Breast epithelium (tissue), 4 donors: ENCODE measurements at regions not wholly inside any gene's neighbourhood (a gene's known extent, or its start where the extent isn't known, plus 50 kb on each side); places are given as distances from the start of the nearest gene placed in this dataset.

Experiments
- DNase-seq, 2 donors: peaks; one replicate each; pipeline ENCODE4 v3.0.0-alpha.2; 2019; ENCODE audit warnings: low spot score in 2 of 2
- H3K27ac ChIP-seq, 2 donors: fragments of 200-600 bp; sonication (generic) in 1 of 2; one replicate each; pipeline ENCODE4 v1.5.1; 2016 to 2019; ENCODE audit warnings: mild to moderate bottlenecking in 1 of 2
- H3K27me3 ChIP-seq, 2 donors: fragments of 200-600 bp; sonication (generic) in 1 of 2; one replicate each; pipeline versions ENCODE4 v1.5.1 to v1.6.0; 2017 to 2019; ENCODE audit warnings: control low read depth in 1 of 2, mild to moderate bottlenecking in 1 of 2
- H3K36me3 ChIP-seq: fragments of 200-600 bp; one replicate; pipeline ENCODE4 v1.5.1; 2019
- H3K4me1 ChIP-seq, 2 donors: fragments of 200-600 bp; sonication (generic); one replicate each; pipeline ENCODE4 v1.5.1; 2016 to 2019; ENCODE audit warnings: control low read depth in 1 of 2
- H3K4me3 ChIP-seq, 3 donors: fragments of 200-600 bp; sonication (generic); 1 replicate in 2 of 3; 2 replicates in 1 of 3; pipeline ENCODE4 v1.5.1; 2016 to 2019; ENCODE audit warnings: mild to moderate bottlenecking in 3 of 3, moderate library complexity in 2 of 3
- H3K9me3 ChIP-seq, 2 donors: fragments of 200-600 bp; sonication (generic) in 1 of 2; one replicate each; pipeline ENCODE4 v1.5.1; 2016 to 2019; ENCODE audit warnings: control low read depth in 1 of 2
- POLR2A ChIP-seq: fragments of 450-650 bp; IDR thresholded peaks from one replicate; pipeline ENCODE4 v1.6.1; 2016; ENCODE audit warnings: antibody characterized with exemption, mild to moderate bottlenecking, moderate library complexity
- POLR2AphosphoS5 ChIP-seq, 3 donors: sonication (generic); formaldehyde crosslinking; IDR thresholded peaks; one replicate each; pipeline ENCODE4 v1.6.1; 2017; ENCODE audit warnings: antibody characterized with exemption in 3 of 3
- intact Hi-C: fragments of 100-400 bp; cut with DNase I; formaldehyde crosslinking; loops from one replicate; pipeline ENCODE4 v1.15.1; 2023; ENCODE audit warnings: low total_unique reads
- TF ChIP-seq, protein P1 (sequence below), 3 donors: fragments of 450-650 bp; IDR thresholded peaks; one replicate each; pipeline ENCODE4 v1.5.1; 2016 to 2017; ENCODE audit warnings: antibody characterized with exemption in 3 of 3, mild to moderate bottlenecking in 3 of 3, moderate library complexity in 3 of 3

DNA sequence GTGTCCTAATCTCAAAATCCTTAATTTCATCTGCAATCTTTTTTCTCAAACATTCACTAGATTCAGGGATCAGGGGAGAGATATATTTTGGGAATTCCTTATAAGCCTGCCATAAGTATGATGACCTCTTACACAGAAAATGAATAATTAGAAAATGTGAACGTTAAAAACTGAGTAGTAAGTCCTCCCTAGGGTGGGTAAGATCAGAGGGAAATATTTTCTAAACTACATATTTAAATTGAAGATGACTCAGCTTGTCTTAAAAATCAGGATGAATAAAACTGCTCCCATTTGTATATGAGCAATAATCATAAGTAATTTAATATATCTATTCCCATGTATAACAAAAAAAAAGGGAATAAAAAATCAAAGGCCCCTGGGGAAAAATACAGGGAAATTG lies 935.5 kb downstream of the TMTC2 start:
- TF ChIP-seq POLR2AphosphoS5 (IDR thresholded peaks at IDR 0.05) (no peak), POLR2A (no peak)
- TF ChIP-seq, protein P1, sequence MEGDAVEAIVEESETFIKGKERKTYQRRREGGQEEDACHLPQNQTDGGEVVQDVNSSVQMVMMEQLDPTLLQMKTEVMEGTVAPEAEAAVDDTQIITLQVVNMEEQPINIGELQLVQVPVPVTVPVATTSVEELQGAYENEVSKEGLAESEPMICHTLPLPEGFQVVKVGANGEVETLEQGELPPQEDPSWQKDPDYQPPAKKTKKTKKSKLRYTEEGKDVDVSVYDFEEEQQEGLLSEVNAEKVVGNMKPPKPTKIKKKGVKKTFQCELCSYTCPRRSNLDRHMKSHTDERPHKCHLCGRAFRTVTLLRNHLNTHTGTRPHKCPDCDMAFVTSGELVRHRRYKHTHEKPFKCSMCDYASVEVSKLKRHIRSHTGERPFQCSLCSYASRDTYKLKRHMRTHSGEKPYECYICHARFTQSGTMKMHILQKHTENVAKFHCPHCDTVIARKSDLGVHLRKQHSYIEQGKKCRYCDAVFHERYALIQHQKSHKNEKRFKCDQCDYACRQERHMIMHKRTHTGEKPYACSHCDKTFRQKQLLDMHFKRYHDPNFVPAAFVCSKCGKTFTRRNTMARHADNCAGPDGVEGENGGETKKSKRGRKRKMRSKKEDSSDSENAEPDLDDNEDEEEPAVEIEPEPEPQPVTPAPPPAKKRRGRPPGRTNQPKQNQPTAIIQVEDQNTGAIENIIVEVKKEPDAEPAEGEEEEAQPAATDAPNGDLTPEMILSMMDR (IDR thresholded peaks at IDR 0.05): no peak
- H3K9me3 ChIP-seq: no peaks in the 10 kb centered on the region
- intact Hi-C loops: no loop called here

DNA sequence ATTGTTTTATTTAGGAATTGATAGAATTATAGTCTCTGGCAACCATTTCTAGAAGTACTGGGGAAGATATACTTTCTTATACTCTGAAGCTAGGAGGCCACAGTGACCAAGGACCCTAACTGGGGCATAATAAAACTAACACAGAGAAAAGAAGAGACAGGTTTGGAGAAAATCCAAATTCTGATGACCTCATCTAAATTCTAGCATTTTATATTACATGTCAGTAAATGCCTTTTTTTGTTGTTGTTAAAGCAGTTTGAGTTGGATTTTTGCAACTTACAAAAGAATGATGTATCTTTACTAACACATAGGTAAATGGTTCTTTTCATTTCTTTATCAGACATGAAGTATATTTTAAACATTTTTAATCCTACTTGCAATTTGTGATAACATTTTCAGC lies 933.3 kb downstream of the TMTC2 start:
- TF ChIP-seq, protein P1 (IDR thresholded peaks at IDR 0.05): no peak
- TF ChIP-seq POLR2AphosphoS5 (IDR thresholded peaks at IDR 0.05) (no peak), POLR2A (no peak)

More for the DNA sequence above, 935.5 kb downstream of the TMTC2 start:
- Histone ChIP-seq H3K27me3 (no peaks in the 10 kb centered on the region), H3K4me3 (no peak overlapping the region), H3K27ac (no peak overlapping the region), H3K36me3 (no peaks in the 10 kb centered on the region), H3K4me1 (no peaks in the 10 kb centered on the region)
- DNase-seq: no peak

DNA sequence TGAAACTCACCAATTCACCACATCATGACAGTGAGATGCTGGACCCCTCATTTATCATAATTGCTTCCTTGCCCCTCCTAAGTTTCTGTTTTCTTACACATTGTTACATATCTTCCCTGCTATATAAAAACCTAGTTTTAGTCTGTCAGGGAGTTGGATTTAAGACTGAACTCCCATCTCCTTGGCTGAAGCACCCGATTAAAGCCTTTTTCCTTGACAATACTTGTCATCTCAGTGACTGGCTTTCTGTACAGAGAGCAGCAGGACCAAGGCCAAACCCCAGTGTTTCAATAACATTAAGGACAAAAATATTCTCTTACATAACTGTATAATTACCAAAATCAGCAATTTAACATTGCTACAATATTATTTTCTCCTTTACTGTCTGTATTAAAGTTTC lies 928.4 kb downstream of the TMTC2 start:
- intact Hi-C loops: no loop called here
- DNase-seq: no peak

More for the DNA sequence above, 933.3 kb downstream of the TMTC2 start:
- DNase-seq: no peak
- Histone ChIP-seq H3K9me3 (no peaks in the 10 kb centered on the region), H3K27me3 (no peaks in the 10 kb centered on the region), H3K4me1 (no peaks in the 10 kb centered on the region), H3K27ac (no peak overlapping the region), H3K4me3 (no peak overlapping the region), H3K36me3 (no peaks in the 10 kb centered on the region)
- intact Hi-C loops: no loop called here

DNA sequence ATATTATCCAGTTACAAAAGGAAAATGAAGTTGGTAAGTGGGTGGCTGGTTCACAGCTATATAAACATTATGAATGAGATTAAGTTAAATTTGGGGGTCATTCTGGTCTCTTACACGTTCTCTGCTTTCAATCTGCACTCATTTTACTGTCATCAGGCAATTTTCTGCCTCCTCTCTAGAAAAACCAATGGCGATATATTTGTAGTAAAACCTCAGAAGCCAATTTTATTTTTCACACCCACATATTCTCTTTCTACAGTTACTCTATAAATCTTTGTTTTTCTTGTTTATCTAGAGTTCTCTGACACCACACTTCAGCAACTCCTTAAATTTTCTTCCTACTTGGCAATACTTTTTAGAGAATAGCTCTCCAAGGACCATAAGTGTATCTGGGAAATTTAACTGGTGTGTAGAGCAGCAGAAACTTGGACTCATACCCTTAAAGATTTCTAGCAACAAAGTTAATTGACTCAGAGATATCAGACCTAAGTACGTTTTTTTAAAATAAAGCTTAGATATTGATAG lies 926.9 kb downstream of the TMTC2 start:
- Histone ChIP-seq H3K36me3 (no peaks in the 10 kb centered on the region), H3K9me3 (peaks cover 0 to 7% of the 10 kb centered on the region in 2 donors), H3K27ac (no peak overlapping the region), H3K4me3 (no peak overlapping the region), H3K4me1 (no peaks in the 10 kb centered on the region), H3K27me3 (no peaks in the 10 kb centered on the region)
- TF ChIP-seq POLR2AphosphoS5 (IDR thresholded peaks at IDR 0.05) (no peak), POLR2A (no peak)
- TF ChIP-seq, protein P1 (IDR thresholded peaks at IDR 0.05): no peak
- no peak for DNase-seq
- intact Hi-C loops: no loop called here

More for the DNA sequence above, 928.4 kb downstream of the TMTC2 start:
- Histone ChIP-seq H3K27ac (no peak overlapping the region), H3K4me3 (no peak overlapping the region), H3K36me3 (no peaks in the 10 kb centered on the region), H3K27me3 (no peaks in the 10 kb centered on the region), H3K4me1 (no peaks in the 10 kb centered on the region), H3K9me3 (peaks cover 0 to 7% of the 10 kb centered on the region in 2 donors)
- TF ChIP-seq, protein P1 (IDR thresholded peaks at IDR 0.05): no peak
- TF ChIP-seq POLR2A: no peak
- no peak for TF ChIP-seq POLR2AphosphoS5 (IDR thresholded peaks at IDR 0.05)

DNA sequence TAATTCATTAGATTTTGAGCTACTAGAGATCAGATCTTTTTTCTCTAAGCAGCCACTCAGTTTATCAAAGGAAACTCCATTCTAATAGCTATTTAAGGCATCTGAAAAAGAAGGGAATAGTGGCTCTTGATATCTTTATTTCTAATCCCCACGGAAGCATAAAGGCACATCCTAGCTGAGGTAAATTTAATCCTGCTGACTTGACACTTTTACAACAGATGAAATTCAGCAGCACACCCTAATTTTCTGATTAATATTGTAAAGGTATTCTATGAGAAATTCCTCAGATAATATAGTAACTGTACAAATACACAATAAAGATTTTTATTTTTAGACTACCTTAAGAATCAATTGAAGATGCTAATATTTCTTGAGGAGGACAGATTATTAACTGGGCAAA lies 916.4 kb downstream of the TMTC2 start:
- Histone ChIP-seq H3K9me3 (peaks cover 10 to 31% of the 10 kb centered on the region in 2 donors), H3K27ac (no peak overlapping the region), H3K36me3 (no peaks in the 10 kb centered on the region), H3K4me1 (no peaks in the 10 kb centered on the region), H3K4me3 (no peak overlapping the region), H3K27me3 (no peaks in the 10 kb centered on the region)
- intact Hi-C loops: no loop called here
- no peak for DNase-seq
- TF ChIP-seq, protein P1 (IDR thresholded peaks at IDR 0.05): no peak
- TF ChIP-seq POLR2A: no peak
